SU-DHL-6 (cell line): ENCODE measurements at regions not wholly inside any gene's neighbourhood (a gene's known extent, or its start where the extent isn't known, plus 50 kb on each side); places are given as distances from the start of the nearest gene placed in this dataset.

ENCODE experiments used
- CTCF ChIP-seq: fragments of 200-600 bp; sonication (generic); IDR thresholded peaks from one replicate; pipeline ENCODE4 v1.5.1; 2017; ENCODE audit warnings: antibody characterized with exemption, mild to moderate bottlenecking, low read length, moderate library complexity; ENCODE audit not compliant: insufficient read depth, poor library complexity, severe bottlenecking
- EZH2phosphoT487 ChIP-seq: fragments of 200-600 bp; sonication (generic), shearing (Covaris generic); conservative IDR thresholded peaks from 2 replicates; pipeline ENCODE4 v1.6.1; 2018; ENCODE audit warnings: mild to moderate bottlenecking, antibody characterized with exemption, low read length, moderate library complexity, mixed read lengths

GRCh38 chr1:230568676-230569075 lies 73.6 kb upstream of the COG2 start:
- TF ChIP-seq CTCF (no peak), EZH2phosphoT487 (no peak)
